Uterus (tissue), 2 donors: ENCODE measurements at regions not wholly inside any gene's neighbourhood (a gene's known extent, or its start where the extent isn't known, plus 50 kb on each side); places are given as distances from the start of the nearest gene placed in this dataset.

Experiments
- POLR2A ChIP-seq, 2 donors: fragments of 450-650 bp; IDR thresholded peaks; one replicate each; pipeline ENCODE4 v1.6.1; 2016; ENCODE audit warnings: antibody characterized with exemption in 2 of 2, mild to moderate bottlenecking in 1 of 2, moderate library complexity in 1 of 2
- TF ChIP-seq, protein P1 (sequence below), 4 experiments: fragments of 200-600 bp in 2 of 4; fragments of 450-650 bp in 2 of 4; sonication (generic) in 2 of 4; IDR thresholded peaks; one replicate each; pipeline ENCODE4 v1.5.1; 2016 to 2019; ENCODE audit warnings: antibody characterized with exemption in 4 of 4, mild to moderate bottlenecking in 2 of 4, moderate library complexity in 1 of 4

DNA sequence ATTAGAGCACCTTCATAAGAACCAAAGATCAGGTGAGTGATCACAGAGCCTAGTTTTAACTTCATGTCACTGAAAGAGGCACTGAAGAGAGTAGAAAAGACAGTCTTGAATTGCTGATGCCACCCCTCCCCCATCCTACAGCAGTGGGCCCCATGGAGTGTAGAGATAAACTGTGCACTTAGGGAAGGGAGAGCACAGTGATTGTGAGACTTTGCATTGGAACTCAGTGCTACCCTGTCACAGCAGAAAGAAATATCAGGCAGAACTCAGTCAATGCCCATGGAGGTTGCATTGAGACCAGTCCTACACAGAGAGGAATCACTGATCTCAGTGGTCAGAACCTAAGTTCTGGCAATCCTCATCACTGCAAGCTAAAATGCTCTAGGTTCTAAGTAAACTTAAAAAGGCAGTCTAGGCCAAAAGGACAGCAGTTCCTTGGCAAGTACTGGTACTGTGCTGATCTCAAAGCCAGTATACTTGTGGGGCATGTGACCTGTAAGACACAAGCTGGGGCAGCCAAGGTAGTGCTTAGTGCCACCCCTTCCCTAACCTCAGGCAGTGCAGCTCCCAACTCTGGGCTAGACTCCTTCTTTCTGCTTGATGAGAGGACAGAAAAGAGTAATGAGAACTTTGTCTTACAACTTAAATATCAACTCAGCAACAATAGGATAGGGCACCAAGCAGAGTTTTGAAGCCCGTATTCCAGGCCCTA lies 94.1 kb downstream of the FSCB start:
- TF ChIP-seq, protein P1, sequence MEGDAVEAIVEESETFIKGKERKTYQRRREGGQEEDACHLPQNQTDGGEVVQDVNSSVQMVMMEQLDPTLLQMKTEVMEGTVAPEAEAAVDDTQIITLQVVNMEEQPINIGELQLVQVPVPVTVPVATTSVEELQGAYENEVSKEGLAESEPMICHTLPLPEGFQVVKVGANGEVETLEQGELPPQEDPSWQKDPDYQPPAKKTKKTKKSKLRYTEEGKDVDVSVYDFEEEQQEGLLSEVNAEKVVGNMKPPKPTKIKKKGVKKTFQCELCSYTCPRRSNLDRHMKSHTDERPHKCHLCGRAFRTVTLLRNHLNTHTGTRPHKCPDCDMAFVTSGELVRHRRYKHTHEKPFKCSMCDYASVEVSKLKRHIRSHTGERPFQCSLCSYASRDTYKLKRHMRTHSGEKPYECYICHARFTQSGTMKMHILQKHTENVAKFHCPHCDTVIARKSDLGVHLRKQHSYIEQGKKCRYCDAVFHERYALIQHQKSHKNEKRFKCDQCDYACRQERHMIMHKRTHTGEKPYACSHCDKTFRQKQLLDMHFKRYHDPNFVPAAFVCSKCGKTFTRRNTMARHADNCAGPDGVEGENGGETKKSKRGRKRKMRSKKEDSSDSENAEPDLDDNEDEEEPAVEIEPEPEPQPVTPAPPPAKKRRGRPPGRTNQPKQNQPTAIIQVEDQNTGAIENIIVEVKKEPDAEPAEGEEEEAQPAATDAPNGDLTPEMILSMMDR (IDR thresholded peaks at IDR 0.05), result no peak
- TF ChIP-seq POLR2A (IDR thresholded peaks at IDR 0.05), result no peak
